ENCODE measurements at regions not wholly inside any gene's neighbourhood (a gene's known extent, or its start where the extent isn't known, plus 50 kb on each side); places are given as distances from the start of the nearest gene placed in this dataset.

- TF ChIP-seq CTCF (IDR thresholded peaks at IDR 0.05) (no peak), POLR2A (IDR thresholded peaks at IDR 0.05) (no peak), POLR2AphosphoS5 (IDR thresholded peaks at IDR 0.05; ENCODE audit: insufficient read depth in 1 of 2, low read depth in 1 of 2) (no peak)
Observed at GRCh38 chr16:64225036-64225435, 896.8 kb downstream of the CDH11 start.

Data from vagina (tissue), 2 donors.